Muscle of arm (tissue), 1 donor: ENCODE measurements at regions not wholly inside any gene's neighbourhood (a gene's known extent, or its start where the extent isn't known, plus 50 kb on each side); places are given as distances from the start of the nearest gene placed in this dataset.

Experiments
- DNase-seq: peaks from one replicate; pipeline ENCODE4 v3.0.0-alpha.2; 2013

DNA sequence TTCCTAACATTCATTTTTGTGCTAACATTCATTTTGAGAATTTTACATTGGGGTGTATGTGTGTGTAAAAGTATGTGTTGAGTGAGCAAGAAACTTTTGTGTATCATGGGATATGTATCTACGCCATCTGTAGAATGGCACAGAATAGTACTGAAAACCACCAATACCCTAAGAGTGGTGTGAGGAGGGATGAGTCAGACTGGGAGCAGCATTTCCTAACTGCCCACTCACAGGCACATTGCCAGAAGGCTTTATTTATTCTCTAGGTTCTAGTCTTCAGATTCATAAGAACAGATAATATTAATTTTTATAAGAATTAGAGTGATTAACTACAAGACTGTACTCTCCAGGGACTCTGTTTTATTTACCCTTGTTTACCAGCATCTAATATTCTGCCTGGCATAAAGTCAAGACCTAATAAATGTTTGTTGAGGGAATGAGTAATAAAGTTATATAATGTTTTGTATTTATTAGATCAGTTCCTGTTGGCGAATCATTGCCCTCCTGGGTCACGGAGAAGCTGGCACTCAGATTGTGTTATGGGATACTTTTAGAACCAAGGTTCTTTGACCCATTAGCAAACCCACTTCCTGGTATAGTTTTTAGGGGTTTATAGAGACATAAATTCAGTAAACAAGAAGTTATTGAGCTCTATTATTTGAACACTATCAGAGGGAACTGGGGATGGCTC is 159.1 kb upstream of the PPP2R2B start:
- DNase-seq, result no peak

DNA sequence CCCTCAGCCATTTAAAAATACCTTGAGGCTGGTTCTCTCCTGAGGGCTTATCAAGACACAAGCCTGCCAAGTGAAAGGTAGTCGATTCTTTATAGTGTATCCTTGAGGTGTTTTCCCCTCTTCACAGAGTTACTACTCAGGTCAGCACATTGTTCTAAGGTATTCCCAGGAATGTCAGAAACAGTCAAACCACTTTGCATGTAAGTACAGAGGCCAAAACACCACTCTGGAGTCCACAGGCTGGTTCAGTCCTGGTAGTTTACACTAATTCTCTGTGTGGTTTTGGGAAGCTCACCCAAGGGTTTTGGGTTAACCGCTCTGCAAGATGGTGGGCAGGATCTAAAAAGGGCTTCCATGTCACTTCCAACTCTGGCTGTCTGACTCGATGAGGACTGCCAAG is 162.3 kb upstream of the PPP2R2B start:
- DNase-seq, result no peak

DNA sequence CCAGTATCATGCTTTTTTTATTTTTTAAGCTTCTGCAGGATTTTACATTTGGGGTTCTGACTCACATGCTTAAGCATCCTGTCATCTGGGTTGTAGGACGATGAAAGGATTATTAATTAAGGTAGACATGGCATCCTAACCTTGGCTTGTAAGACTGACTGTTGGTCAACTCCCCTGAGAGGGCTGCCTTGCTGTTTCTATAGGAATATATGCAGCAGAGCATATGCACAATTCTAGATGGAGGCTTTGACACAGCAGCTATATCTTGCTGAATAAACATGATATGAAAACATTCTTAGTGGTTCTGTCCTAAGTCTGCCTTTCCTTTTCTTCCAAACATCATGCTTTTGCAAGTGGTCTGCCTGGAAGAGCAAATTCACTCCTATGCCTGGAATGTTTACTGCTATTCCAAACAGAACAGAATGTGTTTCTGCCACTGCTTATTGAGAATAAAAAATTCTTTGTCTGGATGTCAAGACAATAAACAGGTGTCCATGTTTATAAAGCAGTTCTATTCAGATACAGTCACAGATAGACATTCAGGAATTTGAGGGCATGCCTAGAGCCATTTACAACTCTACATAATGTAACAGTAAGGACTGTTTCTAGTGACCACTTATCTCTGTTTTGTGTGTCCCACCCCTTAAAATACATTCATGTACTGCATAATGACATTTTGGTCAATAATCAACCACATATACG is 166.2 kb upstream of the PPP2R2B start:
- no peak for DNase-seq

DNA sequence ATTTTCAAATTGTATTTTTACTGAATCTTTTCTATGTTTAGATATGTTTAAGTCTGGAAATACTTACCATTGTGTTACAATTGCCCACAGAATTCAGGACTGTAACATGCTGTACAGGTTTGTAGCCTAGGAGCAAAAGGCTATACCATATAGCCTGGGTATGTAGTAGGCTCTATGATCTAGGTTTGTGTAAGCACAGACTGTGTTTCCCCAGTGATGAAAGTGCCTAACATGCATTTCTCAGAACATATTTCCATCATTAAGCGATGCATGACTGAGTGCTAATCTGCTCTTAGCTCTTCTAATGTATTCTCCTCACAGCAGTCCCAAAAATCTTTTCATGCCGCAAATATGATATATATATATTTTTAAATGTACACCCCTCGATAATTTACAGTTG is 166.7 kb upstream of the PPP2R2B start:
- DNase-seq, result no peak

DNA sequence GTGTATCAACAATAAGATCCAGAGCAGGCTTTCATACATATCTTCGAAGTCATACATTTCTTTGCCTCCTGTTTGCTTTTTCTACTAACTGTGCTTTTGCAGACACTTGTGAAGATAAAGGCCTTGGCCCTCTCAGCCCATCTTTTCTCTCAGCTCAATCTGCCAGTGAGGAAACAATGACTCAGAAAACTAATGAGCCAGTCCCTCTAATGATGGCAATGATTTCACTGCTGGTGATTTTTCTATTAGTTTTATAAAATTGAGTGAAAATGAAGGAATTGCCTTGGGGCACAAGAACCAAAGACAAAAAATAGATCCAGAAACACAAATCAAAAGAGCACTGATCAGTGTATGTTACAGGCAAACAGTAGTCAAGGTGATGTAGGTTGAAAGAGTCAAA is 167.7 kb upstream of the PPP2R2B start:
- no peak for DNase-seq

DNA sequence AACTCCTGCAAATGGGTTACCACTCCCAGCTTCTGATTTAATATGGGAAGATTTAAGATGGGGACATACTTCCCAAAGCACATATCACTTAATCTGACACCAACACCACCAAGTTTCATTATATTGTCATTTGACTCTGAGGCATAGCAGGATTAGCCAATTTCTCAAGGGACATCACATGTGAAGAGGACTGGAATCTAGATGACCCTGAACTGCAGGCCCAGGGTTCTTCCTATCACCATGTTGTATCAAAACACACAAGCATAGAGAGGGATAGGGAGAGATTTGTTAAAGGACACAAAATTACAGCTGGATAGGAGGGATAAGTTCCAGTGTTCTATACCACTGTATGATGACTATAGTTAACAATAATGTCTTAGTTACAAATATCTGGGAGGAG is 168.3 kb upstream of the PPP2R2B start:
- no peak for DNase-seq

DNA sequence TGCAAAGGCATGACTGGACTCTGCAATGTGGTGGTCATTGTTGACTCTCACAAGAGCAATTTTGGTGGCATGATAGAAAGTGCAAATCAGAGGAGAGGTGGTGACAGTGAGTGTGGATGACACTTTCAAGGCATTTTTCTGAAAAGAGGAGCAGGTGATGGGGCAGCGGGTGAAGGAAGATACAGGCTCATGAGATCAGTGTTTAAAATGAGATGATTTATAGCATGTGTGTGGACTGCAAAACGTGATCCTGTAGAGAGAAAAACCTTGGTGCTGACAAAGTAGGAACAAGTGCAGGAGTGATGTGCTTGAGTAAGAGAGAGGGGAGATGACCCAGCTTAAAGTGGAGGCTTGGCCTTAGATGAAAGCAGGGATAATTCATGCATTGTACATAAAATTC is 171.2 kb upstream of the PPP2R2B start:
- no peak for DNase-seq

DNA sequence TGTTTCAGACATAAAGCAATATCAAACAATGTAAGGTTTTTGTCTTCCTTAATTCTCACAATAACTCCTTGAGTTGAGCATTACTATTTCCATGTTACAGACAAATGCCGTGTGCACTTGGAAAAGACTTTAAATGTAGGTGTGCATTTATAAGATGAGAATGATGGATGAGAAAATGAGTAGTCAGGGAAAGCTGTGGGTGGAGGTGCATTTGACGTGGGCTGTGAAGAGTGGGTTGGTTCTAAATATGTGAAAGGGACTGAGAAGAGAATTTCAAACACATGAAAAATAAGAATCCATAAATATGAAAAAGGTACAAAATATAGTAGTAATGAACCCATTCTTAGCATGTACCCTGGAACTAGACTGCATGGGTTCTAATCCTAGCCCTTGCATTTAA is 171.6 kb upstream of the PPP2R2B start:
- DNase-seq, result no peak

DNA sequence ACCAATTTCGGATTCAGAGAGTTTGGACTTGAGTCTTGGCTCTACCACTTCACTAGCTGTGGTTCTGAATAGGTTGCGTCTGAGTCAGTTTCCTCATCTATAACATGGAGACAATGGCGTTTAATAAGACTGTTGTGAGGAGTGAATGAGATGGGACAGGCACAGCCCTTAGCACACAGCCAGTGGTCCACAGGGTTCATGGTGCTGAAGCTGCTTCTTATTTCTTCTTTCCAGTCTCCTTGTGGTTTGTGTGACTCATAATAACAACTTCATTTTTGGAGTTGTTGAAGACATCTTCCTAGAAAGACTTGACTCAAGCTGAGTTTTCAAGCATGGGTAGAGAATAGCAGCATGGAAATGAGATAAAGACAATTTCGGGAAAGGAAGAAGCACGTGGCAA is 172.6 kb upstream of the PPP2R2B start:
- no peak for DNase-seq

DNA sequence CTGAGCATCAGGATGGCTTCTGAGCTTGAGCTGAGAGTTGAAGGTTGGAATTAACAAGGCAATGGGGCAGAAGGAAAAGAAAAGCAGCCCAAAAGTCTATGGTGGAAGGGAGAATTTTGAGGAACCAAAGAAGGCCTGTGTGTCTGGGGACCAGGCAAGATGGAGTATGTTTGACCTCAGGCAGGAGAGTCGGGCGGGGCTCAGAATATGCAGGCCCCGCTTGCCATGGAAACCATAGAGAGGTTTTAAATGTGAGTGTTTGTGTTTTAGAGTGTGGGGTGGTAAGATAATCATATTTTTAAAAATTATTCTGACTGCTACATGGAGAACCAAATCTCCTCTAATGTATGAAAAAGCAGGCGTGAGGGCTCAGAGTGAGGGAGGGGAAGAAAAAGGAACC is 174.0 kb upstream of the PPP2R2B start:
- DNase-seq, result no peak

DNA sequence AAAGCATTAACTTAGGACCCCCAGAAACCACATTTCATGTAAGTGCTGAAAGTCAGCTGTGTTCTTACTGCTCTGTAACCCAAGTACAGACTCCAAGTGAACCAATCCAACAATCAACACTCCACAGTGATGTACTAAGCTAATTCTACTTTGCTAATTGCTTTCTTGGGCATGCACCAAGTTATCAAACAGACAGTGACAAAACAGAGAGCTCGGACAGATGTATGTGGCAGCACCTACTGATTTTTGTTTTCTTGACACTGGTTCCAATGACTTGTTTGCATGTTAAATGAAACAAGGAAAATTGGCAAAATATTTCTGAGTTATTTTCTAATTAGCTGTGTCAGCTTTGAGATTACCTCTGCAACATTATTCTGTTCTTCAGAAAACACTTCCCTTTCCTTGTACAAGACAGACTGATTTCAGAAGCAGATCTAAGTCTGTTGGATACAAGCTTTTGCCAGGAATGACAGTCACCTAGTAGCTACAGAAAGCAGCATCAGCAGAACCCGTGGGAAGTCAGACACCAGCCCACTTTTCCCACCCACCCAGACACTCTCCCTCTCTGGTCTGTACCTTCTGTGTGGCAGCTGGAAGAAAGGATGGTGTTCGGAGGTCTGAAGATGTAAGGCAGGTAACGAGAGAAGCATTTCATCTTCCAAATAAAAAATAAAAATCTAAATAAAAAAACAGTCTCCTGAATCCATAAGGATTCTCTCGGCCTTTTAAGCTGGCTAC is 176.7 kb upstream of the PPP2R2B start:
- no peak for DNase-seq

DNA sequence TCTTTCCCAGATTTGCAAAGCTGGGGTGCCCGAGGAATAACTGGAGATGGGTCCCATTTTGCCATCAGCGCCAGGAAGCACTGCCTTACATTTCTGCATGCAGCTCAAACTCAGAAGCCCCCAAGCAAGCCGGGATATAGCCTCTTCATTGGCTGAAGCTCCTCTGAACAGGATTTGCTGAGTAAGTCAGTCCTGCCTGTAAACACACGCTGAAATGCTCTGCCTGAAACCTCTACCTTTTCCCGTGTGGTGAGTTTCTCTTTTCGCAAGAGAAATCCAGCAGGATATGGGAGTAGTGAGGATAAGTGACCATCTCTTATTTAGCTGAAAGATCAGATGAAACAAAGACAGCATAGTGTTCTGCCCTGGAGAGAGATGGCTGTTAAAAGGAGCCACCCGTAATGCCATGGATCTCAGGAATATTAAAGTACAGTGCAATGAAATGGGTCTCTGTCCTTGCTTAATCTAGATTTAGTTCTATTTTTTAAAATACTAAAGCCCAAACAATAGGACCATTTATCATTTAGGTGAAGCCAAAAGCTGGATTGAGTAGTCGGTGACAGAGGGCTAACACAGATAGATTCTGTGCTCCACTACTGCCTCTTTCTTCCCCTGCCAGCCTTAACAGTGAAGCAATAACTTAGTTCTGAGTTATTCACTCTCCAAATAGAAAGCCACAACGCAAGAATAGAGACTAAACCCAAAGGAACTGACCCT is 177.5 kb upstream of the PPP2R2B start:
- DNase-seq, result no peak

DNA sequence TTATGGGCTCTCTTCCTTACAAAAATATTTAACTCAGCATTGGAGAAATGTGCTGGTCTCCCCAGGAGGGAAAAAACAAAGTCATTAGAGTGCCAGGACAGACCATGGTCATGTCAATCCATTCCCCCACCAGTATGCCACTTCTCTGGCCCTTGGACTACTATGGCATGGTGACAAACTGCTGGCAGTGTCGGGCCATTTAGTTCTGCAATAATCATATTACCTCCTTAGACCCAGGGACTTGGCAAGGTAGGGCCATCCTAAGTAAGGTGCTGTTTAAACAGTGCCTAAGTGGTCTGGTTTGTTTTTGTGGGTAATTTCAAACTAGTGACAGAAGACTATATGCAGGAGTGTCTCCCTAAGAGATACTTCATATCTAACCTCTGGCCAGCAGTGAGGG is 177.8 kb upstream of the STK32A start:
- DNase-seq, result no peak

DNA sequence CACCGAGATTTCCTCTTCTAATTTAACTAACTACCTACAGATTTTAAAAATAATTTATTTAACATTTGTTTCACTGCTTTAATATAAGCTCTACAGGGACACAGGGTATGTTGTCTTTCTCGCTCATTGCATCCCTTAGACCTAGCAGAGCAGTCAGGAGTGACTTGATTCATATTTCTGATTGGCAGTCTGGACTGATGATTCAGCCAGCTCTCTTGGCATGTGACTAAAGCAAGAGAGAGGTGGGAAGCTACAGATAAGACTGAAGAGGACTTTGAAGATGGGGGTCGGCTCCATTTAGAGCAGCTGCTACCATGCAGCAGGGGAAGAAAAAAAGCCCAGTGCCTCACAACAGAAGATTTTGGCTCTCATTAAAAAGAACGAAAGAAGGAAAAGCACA is 173.4 kb upstream of the STK32A start:
- DNase-seq, result no peak

DNA sequence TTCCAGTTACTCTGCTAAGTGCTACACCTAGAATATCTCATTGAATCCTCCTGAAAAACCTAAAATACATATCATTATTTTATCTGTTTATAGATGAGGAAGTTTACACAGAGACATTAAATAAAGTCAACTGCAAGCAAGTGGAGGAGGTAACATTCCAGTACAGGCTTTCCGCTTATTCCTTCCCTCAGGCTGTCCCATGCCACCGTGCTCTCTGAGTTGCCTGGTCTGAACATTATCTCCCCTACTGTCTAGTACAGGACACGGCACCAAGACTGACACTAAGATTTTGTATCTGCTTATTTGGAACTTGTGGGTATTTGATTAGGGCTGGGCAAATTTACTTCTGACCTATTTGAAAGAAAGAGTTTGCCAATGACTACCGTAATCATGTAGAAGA is 172.4 kb upstream of the STK32A start:
- DNase-seq, result no peak

DNA sequence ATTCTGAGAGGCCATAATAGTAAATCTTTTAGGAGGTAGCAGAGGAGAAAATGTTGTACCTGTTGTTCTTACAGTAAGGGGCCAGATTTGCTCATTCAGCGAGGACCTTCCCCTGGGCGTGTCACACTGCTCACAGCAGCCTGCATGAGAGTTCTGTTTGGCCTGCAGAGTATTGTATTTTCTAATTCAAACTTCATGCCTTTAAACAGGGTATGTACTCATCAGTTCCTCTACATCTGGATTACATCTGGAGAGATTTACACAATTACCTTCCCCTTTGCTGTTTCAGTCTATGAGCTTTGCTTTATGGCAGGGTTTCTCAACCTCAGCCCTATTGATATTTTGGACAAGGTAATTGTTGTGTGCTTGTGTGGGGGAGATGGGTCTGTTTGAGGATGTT is 170.9 kb upstream of the STK32A start:
- DNase-seq, result no peak

DNA sequence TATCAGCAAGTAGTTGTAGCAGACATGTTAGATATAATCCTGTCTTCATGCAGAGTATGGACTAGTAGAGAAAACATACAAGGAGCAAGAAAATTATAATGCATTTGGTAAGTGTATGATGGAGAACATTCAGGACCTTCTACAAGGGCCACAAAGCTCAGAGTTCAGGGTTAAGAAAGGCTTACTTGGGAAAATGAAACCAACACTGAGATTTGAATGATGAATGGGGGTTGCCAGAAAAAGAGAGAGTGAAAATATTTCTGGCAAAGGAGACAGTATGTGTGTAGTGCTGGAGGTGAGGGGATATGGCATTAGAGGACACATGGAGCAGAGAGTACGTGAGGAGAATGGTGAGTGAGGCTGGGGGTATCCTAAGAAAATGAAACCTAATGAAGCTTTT is 169.8 kb upstream of the STK32A start:
- DNase-seq, result no peak

DNA sequence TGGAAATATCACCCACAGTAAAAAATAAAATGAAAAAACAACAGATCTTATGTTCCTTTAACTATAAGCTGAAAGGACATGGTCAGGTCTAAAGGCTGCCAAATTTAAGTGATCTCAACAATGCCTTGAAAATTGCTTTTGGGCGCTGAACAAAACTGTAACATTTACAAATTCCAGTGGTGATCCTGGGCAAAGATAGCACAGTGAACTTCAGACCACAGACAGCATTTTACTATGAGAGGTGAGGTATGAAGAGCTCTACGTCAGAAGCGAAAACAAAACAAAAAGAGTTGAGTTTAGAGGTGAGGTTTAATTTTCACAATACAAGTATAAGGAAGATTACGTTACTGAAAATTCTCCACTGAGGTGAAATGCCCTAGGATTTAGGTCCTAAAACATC is 165.8 kb upstream of the STK32A start:
- DNase-seq, result no peak

DNA sequence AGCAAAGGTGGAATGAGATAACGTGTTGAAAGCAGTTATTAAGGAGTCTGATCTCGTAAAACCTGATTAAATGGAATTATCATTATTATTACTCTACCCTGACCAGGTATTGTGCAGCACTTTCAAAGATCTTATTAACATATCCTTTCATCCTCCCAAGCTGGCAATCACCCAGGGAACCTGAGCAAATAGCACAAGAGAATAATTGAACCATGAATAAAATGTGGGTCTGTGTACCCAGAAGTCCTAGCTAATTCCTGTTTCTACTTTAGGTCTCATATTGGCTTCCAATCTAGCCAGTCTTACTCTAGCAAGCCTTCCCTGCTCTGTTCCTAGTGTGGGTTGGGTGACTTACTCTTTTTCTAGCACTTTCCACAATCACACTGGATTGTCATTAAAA is 162.2 kb upstream of the STK32A start:
- no peak for DNase-seq

DNA sequence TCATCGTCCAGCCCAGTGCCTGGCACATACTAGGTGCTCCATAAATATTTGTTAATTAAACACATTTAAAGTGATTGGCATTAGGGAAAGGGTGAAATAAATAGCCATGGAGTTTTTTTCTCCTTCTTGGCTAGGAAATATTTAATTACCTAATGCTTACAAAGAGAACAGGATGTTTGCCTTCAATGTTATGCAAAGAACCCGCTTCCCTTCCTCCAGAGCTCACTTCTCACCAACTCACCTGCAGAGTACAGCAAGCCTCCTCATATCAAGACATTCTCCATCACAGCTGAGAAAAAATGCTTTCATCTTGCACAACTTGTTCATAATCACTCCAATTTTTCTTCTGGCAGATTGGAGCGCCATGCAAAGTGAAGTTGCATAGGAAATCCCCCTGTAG is 161.7 kb upstream of the STK32A start:
- DNase-seq, result no peak

DNA sequence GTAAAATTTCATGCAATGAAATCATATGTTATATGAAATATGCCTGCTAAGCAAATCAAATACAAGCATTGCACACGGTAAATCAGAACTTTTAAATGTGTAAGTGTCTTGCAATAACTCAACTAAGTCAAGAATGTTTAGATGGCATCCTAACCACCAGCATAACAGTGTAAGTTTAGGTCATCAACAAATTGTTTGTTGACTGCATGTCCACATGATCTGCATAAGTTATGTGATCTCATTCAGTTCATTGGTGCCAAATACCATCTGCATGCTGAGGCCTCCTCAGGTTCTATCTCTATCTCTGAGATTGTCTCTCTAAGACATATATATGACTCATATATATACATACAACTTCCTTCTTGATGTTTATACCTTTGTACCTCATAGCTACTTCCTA is 159.6 kb upstream of the STK32A start:
- DNase-seq, result no peak

DNA sequence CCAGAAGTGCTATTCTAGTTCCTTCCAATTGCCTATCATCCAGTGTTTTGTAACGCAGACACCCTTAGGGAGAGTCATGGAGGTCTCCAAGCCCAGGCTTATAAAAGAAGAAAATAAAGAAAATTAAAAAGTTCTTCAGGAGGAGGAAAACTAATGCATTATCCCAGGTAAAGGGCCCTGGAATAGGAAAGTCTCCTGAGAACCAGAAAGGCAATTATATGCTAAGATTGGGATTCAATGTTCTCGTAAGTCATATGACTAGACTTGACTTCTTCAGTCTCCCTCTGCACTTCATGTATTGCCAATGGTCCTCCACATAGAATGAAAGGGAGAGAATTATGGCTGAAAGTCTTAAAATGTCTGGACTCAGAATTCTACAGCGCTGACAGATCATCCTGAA is 154.4 kb upstream of the STK32A start:
- DNase-seq, result no peak

DNA sequence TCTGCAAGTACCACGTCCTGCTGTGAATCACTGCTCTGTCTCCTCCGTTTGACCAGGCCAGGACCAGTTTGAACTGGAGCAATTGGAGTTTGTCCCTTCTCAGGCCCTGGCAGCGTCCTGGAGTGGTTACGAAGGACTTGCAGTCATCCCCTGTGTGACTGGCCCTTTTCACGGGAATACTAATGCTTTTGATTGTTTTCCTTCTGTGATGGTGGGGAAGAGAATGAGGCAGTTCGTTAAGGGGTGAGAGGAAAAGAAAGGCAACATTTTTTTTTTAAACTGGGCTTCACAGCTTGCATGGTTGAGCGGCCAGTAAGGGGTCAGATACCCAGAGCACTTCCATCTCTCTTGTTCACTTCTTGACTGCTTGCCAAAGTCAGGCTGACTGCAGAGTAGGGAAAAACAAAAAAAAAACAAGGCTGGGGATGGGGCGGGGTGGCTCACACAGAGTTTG is 153.5 kb upstream of the STK32A start:
- no peak for DNase-seq
